ENCODE measurements at regions not wholly inside any gene's neighbourhood (a gene's known extent, or its start where the extent isn't known, plus 50 kb on each side); places are given as distances from the start of the nearest gene placed in this dataset.

GRCh38 chr10:36555036-36555435 lies 570.4 kb upstream of the ANKRD30A start:
- 43 to 58% methylated on average over 2 of the region's 2 CpGs for WGBS, 2 donors
- FAIRE-seq, result no peak

GRCh38 chr10:36547965-36548364 lies 577.4 kb upstream of the ANKRD30A start:
- ATAC-seq, result no peak
- WGBS, 2 donors, result 68 to 85% methylated on average over 2 of the region's 2 CpGs
- Histone ChIP-seq H3K27me3 (no peaks in the 10 kb centered on the region), H3K4me1 (no peaks in the 10 kb centered on the region), H3K4me3 (no peak overlapping the region), H3K27ac (no peak overlapping the region), H3K9me3 (no peaks in the 10 kb centered on the region), H3K36me3 (no peaks in the 10 kb centered on the region)
- no peak for FAIRE-seq
- TF ChIP-seq CTCF (IDR thresholded peaks at IDR 0.05), result no peak
- intact Hi-C loops (cut with DNase I), result no loop called here
- DNase-seq, result no peak

More at GRCh38 chr10:36555036-36555435, 570.4 kb upstream of the ANKRD30A start:
- Histone ChIP-seq H3K4me3 (no peak overlapping the region), H3K27me3 (no peaks in the 10 kb centered on the region), H3K27ac (no peak overlapping the region), H3K4me1 (no peaks in the 10 kb centered on the region), H3K9me3 (no peaks in the 10 kb centered on the region), H3K36me3 (no peaks in the 10 kb centered on the region)
- intact Hi-C loops (cut with DNase I), result no loop called here
- DNase-seq, result no peak
- TF ChIP-seq CTCF (IDR thresholded peaks at IDR 0.05), result no peak
- no peak for ATAC-seq

GRCh38 chr10:36542493-36542892 lies 582.9 kb upstream of the ANKRD30A start:
- H3K4me1 ChIP-seq, result peaks cover 0 to 8% (median 5%) of the 10 kb centered on the region in 3 donors
- H3K27ac ChIP-seq, result no peak overlapping the region
- H3K36me3 ChIP-seq, result no peaks in the 10 kb centered on the region
- TF ChIP-seq CTCF (IDR thresholded peaks at IDR 0.05), result no peak
- 11 to 13% methylated on average over 4 of the region's 4 CpGs for whole genome bisulfite sequencing, 2 donors
- intact Hi-C loops (cut with DNase I), result no loop called here
- FAIRE-seq, result no peak
- no peak for DNase-seq
- no peaks in the 10 kb centered on the region for H3K27me3 ChIP-seq
- peak; percentile 23 to 71 (median 37) for ATAC-seq
- H3K4me3 ChIP-seq, result no peak overlapping the region
- H3K9me3 ChIP-seq, result no peaks in the 10 kb centered on the region

GRCh38 chr10:36540611-36541010 lies 584.8 kb upstream of the ANKRD30A start:
- H3K4me1 ChIP-seq, result peaks cover 0 to 8% (median 5%) of the 10 kb centered on the region in 3 donors
- H3K36me3 ChIP-seq, result no peaks in the 10 kb centered on the region
- H3K9me3 ChIP-seq, result no peaks in the 10 kb centered on the region
- no peak overlapping the region for H3K4me3 ChIP-seq
- no peaks in the 10 kb centered on the region for H3K27me3 ChIP-seq
- 79 to 98% methylated on average over 3 of the region's 3 CpGs for WGBS, 2 donors
- TF ChIP-seq CTCF (IDR thresholded peaks at IDR 0.05), result no peak
- no peak overlapping the region for H3K27ac ChIP-seq
- no peak for DNase-seq
- no peak for ATAC-seq
- no peak for FAIRE-seq
- intact Hi-C loops (cut with DNase I), result no loop called here

- Histone ChIP-seq H3K4me1 (peaks cover 0 to 8% (median 5%) of the 10 kb centered on the region in 3 donors), H3K4me3 (no peak overlapping the region), H3K36me3 (no peaks in the 10 kb centered on the region), H3K27me3 (no peaks in the 10 kb centered on the region), H3K9me3 (no peaks in the 10 kb centered on the region), H3K27ac (no peak overlapping the region)
- TF ChIP-seq CTCF (IDR thresholded peaks at IDR 0.05), result no peak
- DNase-seq (no peak), FAIRE-seq (no peak), ATAC-seq (peak in 1 of 4 donors; percentile 14)
- 29 to 35% methylated on average over 3 of the region's 3 CpGs for WGBS, 2 donors
- intact Hi-C loops (cut with DNase I), result no loop called here
Measured at GRCh38 chr10:36538953-36539586, 586.3 kb upstream of the ANKRD30A start.
